WI38 (cell line): ENCODE measurements at regions not wholly inside any gene's neighbourhood (a gene's known extent, or its start where the extent isn't known, plus 50 kb on each side); places are given as distances from the start of the nearest gene placed in this dataset.

Experiments used
- H3K4me3 ChIP-seq: 2 replicates; pipeline ENCODE4 v1.5.1; 2011; ENCODE audit warnings: low read depth, mild to moderate bottlenecking, control low read depth, low read length
- TF ChIP-seq, protein P1 (sequence below): IDR thresholded peaks from 2 replicates; pipeline ENCODE4 v1.5.1; 2012; ENCODE audit warnings: low read depth, mild to moderate bottlenecking, control low read depth, low read length

GRCh38 chr9:95586326-95586725 is 69.6 kb upstream of the PTCH1 start:
- no peak overlapping the region for H3K4me3 ChIP-seq
- TF ChIP-seq, protein P1, sequence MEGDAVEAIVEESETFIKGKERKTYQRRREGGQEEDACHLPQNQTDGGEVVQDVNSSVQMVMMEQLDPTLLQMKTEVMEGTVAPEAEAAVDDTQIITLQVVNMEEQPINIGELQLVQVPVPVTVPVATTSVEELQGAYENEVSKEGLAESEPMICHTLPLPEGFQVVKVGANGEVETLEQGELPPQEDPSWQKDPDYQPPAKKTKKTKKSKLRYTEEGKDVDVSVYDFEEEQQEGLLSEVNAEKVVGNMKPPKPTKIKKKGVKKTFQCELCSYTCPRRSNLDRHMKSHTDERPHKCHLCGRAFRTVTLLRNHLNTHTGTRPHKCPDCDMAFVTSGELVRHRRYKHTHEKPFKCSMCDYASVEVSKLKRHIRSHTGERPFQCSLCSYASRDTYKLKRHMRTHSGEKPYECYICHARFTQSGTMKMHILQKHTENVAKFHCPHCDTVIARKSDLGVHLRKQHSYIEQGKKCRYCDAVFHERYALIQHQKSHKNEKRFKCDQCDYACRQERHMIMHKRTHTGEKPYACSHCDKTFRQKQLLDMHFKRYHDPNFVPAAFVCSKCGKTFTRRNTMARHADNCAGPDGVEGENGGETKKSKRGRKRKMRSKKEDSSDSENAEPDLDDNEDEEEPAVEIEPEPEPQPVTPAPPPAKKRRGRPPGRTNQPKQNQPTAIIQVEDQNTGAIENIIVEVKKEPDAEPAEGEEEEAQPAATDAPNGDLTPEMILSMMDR: no peak

DNA sequence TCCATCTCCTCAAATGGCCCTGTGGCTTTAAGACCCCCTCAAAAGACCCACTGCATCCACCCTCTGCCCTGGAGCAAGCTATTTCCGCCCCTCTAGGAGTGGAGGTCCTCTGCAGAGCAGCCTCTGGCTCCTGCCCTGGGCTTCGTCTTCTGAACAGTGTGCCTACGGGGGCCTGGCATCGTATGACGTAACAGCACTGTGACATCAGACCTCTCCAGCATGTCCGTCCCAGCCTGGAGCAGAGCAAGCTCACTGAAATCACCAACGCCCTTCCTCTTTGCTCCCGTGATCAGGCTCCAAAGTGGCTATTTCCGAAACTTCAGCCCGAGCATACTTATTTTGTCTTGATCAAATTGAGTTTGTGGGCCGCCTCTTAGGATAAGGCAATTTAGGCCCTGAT is 69.1 kb upstream of the PTCH1 start:
- no peak overlapping the region for H3K4me3 ChIP-seq
- TF ChIP-seq, protein P1: no peak

- TF ChIP-seq, protein P1: no peak
- no peak overlapping the region for H3K4me3 ChIP-seq
Measured at GRCh38 chr9:95584176-95584575, 67.4 kb upstream of the PTCH1 start.

DNA sequence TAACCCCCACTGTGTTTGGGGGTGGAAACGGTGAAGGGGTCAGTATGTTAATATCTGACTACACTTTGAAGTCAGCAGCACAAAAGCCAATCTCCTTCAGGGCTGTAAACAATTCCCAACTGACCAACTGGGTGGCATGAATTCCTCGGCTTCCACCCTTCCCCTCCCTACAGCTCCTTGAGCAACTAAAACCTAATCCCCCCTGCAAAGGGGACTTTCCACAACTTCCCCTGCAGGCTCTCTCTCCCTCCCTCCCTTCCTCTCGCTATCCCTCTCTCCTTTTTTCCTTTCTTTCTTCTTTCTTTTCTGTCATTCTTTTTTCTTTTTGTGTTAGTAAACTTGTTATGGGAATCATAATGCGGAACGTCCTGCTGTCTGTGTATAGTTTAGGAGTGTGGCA is 65.1 kb upstream of the PTCH1 start:
- TF ChIP-seq, protein P1: no peak
- no peak overlapping the region for H3K4me3 ChIP-seq

- TF ChIP-seq, protein P1: no peak
- no peak overlapping the region for H3K4me3 ChIP-seq
Measured at GRCh38 chr9:95580812-95581761, 64.3 kb upstream of the PTCH1 start.

DNA sequence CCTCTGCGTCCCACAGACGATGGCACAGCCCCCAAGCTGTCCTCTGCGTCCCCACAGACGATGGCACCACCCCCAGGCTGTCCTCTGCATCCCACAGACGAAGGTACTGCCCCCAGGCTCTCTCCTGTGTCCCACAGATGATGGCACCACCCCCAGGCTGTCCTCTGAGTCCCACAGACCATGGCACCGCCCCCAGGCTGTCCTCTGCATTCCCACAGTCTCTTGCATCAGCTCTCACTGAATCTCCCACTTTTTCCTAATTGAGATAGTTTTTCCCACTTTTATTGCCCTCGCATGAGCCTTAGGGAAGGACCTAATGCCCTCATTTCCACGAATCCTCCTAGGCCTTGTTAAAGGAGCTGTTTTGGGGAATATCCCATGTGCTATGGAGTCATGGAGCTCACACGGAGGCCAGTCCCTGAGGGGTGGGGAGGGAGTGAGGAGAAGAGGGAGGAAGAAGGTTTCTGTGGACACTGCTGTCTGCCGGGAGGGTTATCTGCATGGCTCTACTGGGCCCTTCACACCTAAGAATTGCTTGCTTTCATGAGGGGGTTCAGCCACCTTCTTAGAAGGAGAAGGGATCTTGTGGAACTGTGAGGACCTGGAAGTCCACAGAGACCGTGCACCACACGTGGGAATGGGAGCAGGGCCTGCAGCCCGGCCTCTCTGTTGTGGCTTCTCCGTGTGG is 58.2 kb upstream of the PTCH1 start:
- H3K4me3 ChIP-seq: no peak overlapping the region
- TF ChIP-seq, protein P1: no peak

DNA sequence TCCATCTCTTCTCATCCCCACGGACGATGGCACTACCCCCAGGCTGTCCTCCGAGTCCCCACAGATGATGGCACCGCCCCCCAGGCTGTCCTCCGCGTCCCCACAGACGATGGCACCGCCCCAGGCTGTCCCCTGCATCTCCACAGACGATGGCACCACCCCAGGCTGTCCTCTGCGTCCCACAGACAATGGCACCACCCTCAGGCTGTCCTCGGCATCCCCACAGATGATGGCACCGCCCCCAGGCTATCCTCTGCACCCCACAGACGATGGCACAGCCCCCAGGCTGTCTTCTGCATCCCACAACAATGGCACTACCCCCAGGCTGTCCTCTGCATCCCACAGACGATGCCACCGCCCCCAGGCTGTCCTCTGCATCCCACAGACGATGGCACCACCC is 57.4 kb upstream of the PTCH1 start:
- no peak overlapping the region for H3K4me3 ChIP-seq
- TF ChIP-seq, protein P1: no peak
